Left forelimb (tissue), 1 donor: ENCODE measurements at regions not wholly inside any gene's neighbourhood (a gene's known extent, or its start where the extent isn't known, plus 50 kb on each side); places are given as distances from the start of the nearest gene placed in this dataset.

Experiments
- DNase-seq: peaks from one replicate; pipeline ENCODE4 v3.0.0-alpha.2; 2018; ENCODE audit warnings: low spot score

GRCh38 chr1:106677181-106677580 lies 379.3 kb upstream of the PRMT6 start:
- DNase-seq = no peak

GRCh38 chr1:106677721-106678120 lies 378.8 kb upstream of the PRMT6 start:
- DNase-seq = no peak

GRCh38 chr1:106678279-106679050 lies 378.0 kb upstream of the PRMT6 start:
- DNase-seq = no peak

GRCh38 chr1:106680216-106680615 lies 376.3 kb upstream of the PRMT6 start:
- no peak for DNase-seq

- DNase-seq = no peak
These were observed 375.6 kb upstream of the PRMT6 start for GRCh38 chr1:106680776-106681344.

GRCh38 chr1:106681939-106682522 lies 374.4 kb upstream of the PRMT6 start:
- no peak for DNase-seq

GRCh38 chr1:106688446-106688845 lies 368.0 kb upstream of the PRMT6 start:
- DNase-seq = no peak

GRCh38 chr1:106698660-106699059 lies 357.8 kb upstream of the PRMT6 start:
- DNase-seq = no peak

GRCh38 chr1:106699433-106699832 lies 357.0 kb upstream of the PRMT6 start:
- DNase-seq = no peak

GRCh38 chr1:106700211-106700610 lies 356.3 kb upstream of the PRMT6 start:
- DNase-seq = no peak

- DNase-seq = no peak
These were observed 350.5 kb upstream of the PRMT6 start for GRCh38 chr1:106705971-106706370.

GRCh38 chr1:106717591-106717990 lies 338.9 kb upstream of the PRMT6 start:
- no peak for DNase-seq

GRCh38 chr1:106721790-106722189 lies 334.7 kb upstream of the PRMT6 start:
- no peak for DNase-seq

GRCh38 chr1:106722466-106722865 lies 334.0 kb upstream of the PRMT6 start:
- DNase-seq = no peak

- no peak for DNase-seq
These were observed 329.3 kb upstream of the PRMT6 start for GRCh38 chr1:106727171-106727570.

GRCh38 chr1:106746448-106747085 lies 309.9 kb upstream of the PRMT6 start:
- no peak for DNase-seq

- no peak for DNase-seq
These were observed 309.2 kb upstream of the PRMT6 start for GRCh38 chr1:106747232-106747631.

- no peak for DNase-seq
These were observed 308.7 kb upstream of the PRMT6 start for GRCh38 chr1:106747791-106748190.

GRCh38 chr1:106748606-106749005 lies 307.9 kb upstream of the PRMT6 start:
- DNase-seq = no peak

GRCh38 chr1:106749491-106749890 lies 307.0 kb upstream of the PRMT6 start:
- no peak for DNase-seq

- DNase-seq = no peak
These were observed 306.6 kb upstream of the PRMT6 start for GRCh38 chr1:106749906-106750305.

GRCh38 chr1:106751002-106751401 lies 305.5 kb upstream of the PRMT6 start:
- no peak for DNase-seq

- DNase-seq = no peak
These were observed 303.4 kb upstream of the PRMT6 start for GRCh38 chr1:106753066-106753465.
